HEK293 (cell line): ENCODE measurements at regions not wholly inside any gene's neighbourhood (a gene's known extent, or its start where the extent isn't known, plus 50 kb on each side); places are given as distances from the start of the nearest gene placed in this dataset.

Experiments
- CTCF ChIA-PET: fragments of 350-600 bp; formaldehyde crosslinking; extraction: SDS; loops from one replicate; lab custom pipeline; 2021; ENCODE audit warnings: antibody characterized with exemption; lab: Yijun Ruan, JAX
- POLR2A ChIA-PET: fragments of 300-600 bp; formaldehyde crosslinking; extraction: SDS; loops from one replicate; lab custom pipeline; 2020; ENCODE audit warnings: antibody characterized with exemption, inconsistent platforms; lab: Yijun Ruan, JAX
- H3K27ac ChIP-seq: fragments of 200-500 bp; sonication (Bioruptor generic); 2 replicates; pipeline ENCODE4 v1.5.1; 2014; ENCODE audit warnings: low read depth, low read length, control low read depth, inconsistent platforms; ENCODE audit errors: extremely low read depth
- H3K36me3 ChIP-seq, 2 experiments: fragments of 200-500 bp in 1 of 2; sonication (Bioruptor generic) in 1 of 2; 1 replicate in 1 of 2; 2 replicates in 1 of 2; pipeline ENCODE4 v1.5.1; 2014 to 2017; ENCODE audit warnings: inconsistent platforms in 2 of 2, low read length in 2 of 2; ENCODE audit not compliant: control insufficient read depth in 2 of 2, insufficient read depth in 1 of 2
- H3K4me1 ChIP-seq: fragments of 200-500 bp; sonication (Bioruptor generic); 2 replicates; pipeline ENCODE4 v1.5.1; 2014; ENCODE audit warnings: mild to moderate bottlenecking, low read length, inconsistent platforms; ENCODE audit not compliant: control insufficient read depth, insufficient read depth
- H3K4me3 ChIP-seq: 2 replicates; pipeline ENCODE4 v1.5.1; 2011; ENCODE audit warnings: low read depth, mild to moderate bottlenecking, control low read depth, low read length, moderate library complexity
- H3K9me3 ChIP-seq: fragments of 200-500 bp; sonication (Bioruptor generic); 2 replicates; pipeline ENCODE4 v1.5.1; 2014; ENCODE audit warnings: low read depth, low read length, inconsistent platforms; ENCODE audit not compliant: control insufficient read depth, insufficient read depth
- IKZF3 ChIP-seq: fragments of 450-650 bp; IDR thresholded peaks from 2 replicates; pipeline ENCODE4 v1.5.0; 2018; ENCODE audit warnings: missing biosample characterization, mild to moderate bottlenecking, missing genetic modification characterization, moderate library complexity
- PBX3 ChIP-seq: sonication (generic); formaldehyde crosslinking; IDR thresholded peaks from 2 replicates; pipeline ENCODE4 v1.8.1; 2022; ENCODE audit warnings: mild to moderate bottlenecking, moderate library complexity, missing genetic modification reagents
- PRDM4 ChIP-seq: fragments of 450-650 bp; formaldehyde crosslinking; IDR thresholded peaks from 2 replicates; pipeline ENCODE4 v1.5.1; 2017; ENCODE audit warnings: missing biosample characterization, missing genetic modification characterization
- ZNF133 ChIP-seq: fragments of 450-650 bp; formaldehyde crosslinking; IDR thresholded peaks from 2 replicates; pipeline ENCODE4 v1.5.1; 2016; ENCODE audit warnings: missing biosample characterization, missing genetic modification characterization
- ZNF155 ChIP-seq: fragments of 450-650 bp; formaldehyde crosslinking; IDR thresholded peaks from 2 replicates; pipeline ENCODE4 v1.5.1; 2016; ENCODE audit warnings: missing biosample characterization, missing genetic modification characterization
- ZNF174 ChIP-seq: fragments of 450-650 bp; formaldehyde crosslinking; IDR thresholded peaks from 2 replicates; pipeline ENCODE4 v1.5.0; 2017; ENCODE audit warnings: missing biosample characterization, mild to moderate bottlenecking, missing genetic modification characterization
- ZNF24 ChIP-seq: fragments of 450-650 bp; formaldehyde crosslinking; IDR thresholded peaks from 2 replicates; pipeline ENCODE4 v1.5.1; 2016; ENCODE audit warnings: missing biosample characterization, missing genetic modification characterization
- ZNF280D ChIP-seq: fragments of 450-650 bp; formaldehyde crosslinking; IDR thresholded peaks from 2 replicates; pipeline ENCODE4 v1.5.1; 2016; ENCODE audit warnings: missing biosample characterization, missing genetic modification characterization
- ZNF324 ChIP-seq: fragments of 450-650 bp; formaldehyde crosslinking; IDR thresholded peaks from 2 replicates; pipeline ENCODE4 v1.5.1; 2016; ENCODE audit warnings: missing biosample characterization, missing genetic modification characterization
- ZNF391 ChIP-seq: fragments of 450-650 bp; formaldehyde crosslinking; IDR thresholded peaks from 2 replicates; pipeline ENCODE4 v1.5.1; 2016; ENCODE audit warnings: low read depth, missing biosample characterization, missing genetic modification characterization, borderline replicate concordance
- ZNF433 ChIP-seq: fragments of 450-650 bp; formaldehyde crosslinking; IDR thresholded peaks from 2 replicates; pipeline ENCODE4 v1.5.1; 2016; ENCODE audit warnings: missing biosample characterization, missing genetic modification characterization, low read depth
- ZNF449 ChIP-seq: fragments of 450-650 bp; formaldehyde crosslinking; IDR thresholded peaks from 2 replicates; pipeline ENCODE4 v1.5.1; 2017; ENCODE audit warnings: missing biosample characterization, mild to moderate bottlenecking, missing genetic modification characterization, moderate library complexity
- ZNF501 ChIP-seq: fragments of 450-650 bp; formaldehyde crosslinking; IDR thresholded peaks from 2 replicates; pipeline ENCODE4 v1.5.1; 2016; ENCODE audit warnings: missing biosample characterization, missing genetic modification characterization
- ZNF544 ChIP-seq: fragments of 450-650 bp; formaldehyde crosslinking; IDR thresholded peaks from 2 replicates; pipeline ENCODE4 v1.5.0; 2017; ENCODE audit warnings: missing biosample characterization, missing genetic modification characterization
- ZNF596 ChIP-seq: fragments of 450-650 bp; IDR thresholded peaks from 2 replicates; pipeline ENCODE4 v1.5.0; 2018; ENCODE audit warnings: missing biosample characterization, mild to moderate bottlenecking, missing genetic modification characterization, moderate library complexity
- ZNF660 ChIP-seq: fragments of 450-650 bp; IDR thresholded peaks from 2 replicates; pipeline ENCODE4 v1.5.1; 2018; ENCODE audit warnings: missing biosample characterization, mild to moderate bottlenecking, missing genetic modification characterization
- ZNF701 ChIP-seq: fragments of 450-650 bp; formaldehyde crosslinking; IDR thresholded peaks from 2 replicates; pipeline ENCODE4 v1.5.1; 2016; ENCODE audit warnings: missing biosample characterization, missing genetic modification characterization
- ZSCAN30 ChIP-seq: fragments of 450-650 bp; IDR thresholded peaks from 2 replicates; pipeline ENCODE4 v1.5.1; 2018; ENCODE audit warnings: missing biosample characterization, mild to moderate bottlenecking, missing genetic modification characterization, moderate library complexity

GRCh38 chr21:27954543-27955165 is 987.8 kb upstream of the ADAMTS5 start:
- Histone ChIP-seq H3K4me1 (no peaks in the 10 kb centered on the region), H3K36me3 (no peaks in the 10 kb centered on the region), H3K27ac (no peak overlapping the region), H3K4me3 (no peak overlapping the region), H3K9me3 (no peaks in the 10 kb centered on the region; the same call in 1 of the 2 replicates)
- TF ChIP-seq ZSCAN30 (tag by site-specific recombination) = no peak
- TF ChIP-seq ZNF544 = no peak
- no peak for TF ChIP-seq ZNF596 (tag by site-specific recombination)
- no peak for TF ChIP-seq ZNF433 (tag by site-specific recombination)
- no peak for TF ChIP-seq ZNF701 (tag by site-specific recombination)
- no peak for TF ChIP-seq ZNF324 (tag by site-specific recombination)
- TF ChIP-seq ZNF24 (tag by site-specific recombination) = no peak
- no peak for TF ChIP-seq PBX3
- TF ChIP-seq ZNF449 (tag by site-specific recombination) = no peak
- TF ChIP-seq ZNF660 = no peak
- no peak for TF ChIP-seq ZNF133
- no peak for TF ChIP-seq ZNF391 (tag by site-specific recombination)
- TF ChIP-seq ZNF501 (tag by site-specific recombination) = no peak
- TF ChIP-seq ZNF280D (tag by site-specific recombination) = no peak
- TF ChIP-seq PRDM4 (tag by site-specific recombination) = no peak
- TF ChIP-seq IKZF3 (tag by site-specific recombination) = no peak
- no peak for TF ChIP-seq ZNF155
- no peak for TF ChIP-seq ZNF174 (tag by site-specific recombination)
- ChIA-PET POLR2A (no interaction called here), CTCF (no interaction called here)
